SHP77 (cell line): ENCODE measurements at regions not wholly inside any gene's neighbourhood (a gene's known extent, or its start where the extent isn't known, plus 50 kb on each side); places are given as distances from the start of the nearest gene placed in this dataset.
"Not testable (repeated sequence)": the region's sequence is repeated elsewhere in the genome, so short reads cannot be mapped to it uniquely, and the experiment has no call there.

ENCODE experiments used
- DNase-seq, 2 experiments: peaks; one replicate each; lab custom pipeline; 2025; lab: John Stamatoyannopoulos, UW

DNA sequence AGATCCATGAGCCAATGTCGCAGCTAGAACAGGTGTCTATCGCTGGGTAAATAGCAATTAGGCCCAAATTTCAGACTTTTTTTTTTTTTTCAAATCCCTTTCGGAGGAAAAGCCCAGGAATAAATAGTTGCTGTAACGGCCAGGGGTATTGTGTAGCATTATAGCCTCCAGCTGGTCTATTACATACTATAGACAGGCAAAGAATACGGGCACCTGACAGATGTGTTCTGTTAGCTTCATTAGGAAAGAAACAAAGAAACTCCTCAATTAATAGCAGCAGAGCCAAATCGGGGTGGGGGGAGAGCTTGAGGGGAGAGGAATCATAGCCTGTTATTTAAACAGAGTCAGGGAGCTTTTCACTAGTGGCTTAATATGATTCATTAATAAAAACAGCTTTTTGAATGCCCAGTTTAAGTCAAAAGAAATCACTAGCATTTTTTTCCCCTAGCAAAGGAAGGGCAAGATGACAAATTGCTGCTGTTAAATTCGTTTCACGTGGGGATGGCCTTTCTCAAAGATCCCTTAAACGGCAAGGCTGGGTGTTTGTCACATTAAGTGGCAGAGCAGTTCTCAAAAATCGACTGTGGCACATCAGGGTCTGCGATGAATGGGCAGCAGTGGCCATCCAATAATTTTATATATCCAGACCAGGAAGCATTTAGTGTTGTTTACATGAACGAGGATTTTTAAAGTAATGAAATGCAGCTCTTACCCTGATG is 139.4 kb downstream of the ID4 start:
- no peak for DNase-seq

DNA sequence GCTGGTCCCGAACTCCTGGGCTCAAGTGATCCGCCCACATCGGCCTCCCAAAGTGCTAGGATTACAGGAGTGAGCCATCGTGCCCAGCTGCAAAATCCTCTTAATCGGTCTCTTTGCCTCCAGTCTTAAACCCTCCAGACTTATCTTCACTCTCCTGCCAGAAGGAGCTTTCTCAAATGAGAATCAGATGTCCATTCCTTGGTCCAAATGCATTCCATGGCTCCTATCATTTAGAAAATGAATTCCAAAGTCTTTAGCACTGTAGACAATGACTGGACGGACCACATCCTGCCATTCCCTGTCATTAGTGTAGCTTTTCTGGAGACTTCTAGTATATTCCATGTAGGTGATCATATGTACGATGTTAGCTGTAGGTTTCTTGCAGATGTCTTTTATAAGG is 141.9 kb downstream of the ID4 start:
- no peak for DNase-seq

DNA sequence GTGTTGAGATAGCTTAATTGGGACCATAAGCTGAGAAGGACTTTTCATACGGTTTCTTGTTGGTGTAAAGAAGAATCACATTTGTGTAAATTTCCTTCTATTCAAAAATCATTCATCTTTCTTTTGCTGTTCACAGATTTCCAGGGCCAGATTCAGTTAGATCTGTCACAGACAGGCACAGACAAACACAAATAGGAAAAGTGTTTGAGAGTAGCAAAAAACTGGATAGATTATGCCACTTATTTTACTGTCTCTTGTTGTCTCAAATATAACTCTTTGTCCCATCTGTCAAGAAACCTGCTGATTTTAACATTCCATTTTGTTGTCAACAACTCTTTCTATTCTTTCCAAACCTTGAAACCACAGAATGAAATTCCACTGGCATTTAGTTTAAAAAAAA is 142.8 kb downstream of the ID4 start:
- no peak for DNase-seq

- DNase-seq: no peak
Observed at GRCh38 chr6:19983374-19983773, 146.2 kb downstream of the ID4 start.

- no peak for DNase-seq
Observed at GRCh38 chr6:19986691-19987438, 149.7 kb downstream of the ID4 start.

- DNase-seq: no peak
Observed at GRCh38 chr6:19988555-19988954, 151.4 kb downstream of the ID4 start.

DNA sequence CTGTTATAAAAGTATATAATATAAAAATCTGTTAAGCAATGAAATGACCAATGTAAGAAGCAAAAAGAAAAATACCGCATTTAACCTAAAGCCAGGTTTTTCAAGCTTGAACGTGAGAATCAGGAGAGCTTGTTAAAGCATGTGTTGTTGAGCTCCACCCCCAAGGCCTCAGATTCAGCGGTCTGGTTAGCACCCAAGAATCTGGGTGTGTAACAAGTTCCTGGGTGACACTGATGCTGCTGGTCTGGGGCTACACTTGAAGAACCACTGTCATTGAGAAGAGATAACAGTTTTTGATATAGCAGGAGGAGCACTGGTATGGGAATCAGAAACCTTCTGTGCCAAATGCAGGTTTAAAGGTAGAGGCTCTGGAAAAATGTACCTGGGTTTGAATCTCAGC is 154.0 kb downstream of the ID4 start:
- no peak for DNase-seq

DNA sequence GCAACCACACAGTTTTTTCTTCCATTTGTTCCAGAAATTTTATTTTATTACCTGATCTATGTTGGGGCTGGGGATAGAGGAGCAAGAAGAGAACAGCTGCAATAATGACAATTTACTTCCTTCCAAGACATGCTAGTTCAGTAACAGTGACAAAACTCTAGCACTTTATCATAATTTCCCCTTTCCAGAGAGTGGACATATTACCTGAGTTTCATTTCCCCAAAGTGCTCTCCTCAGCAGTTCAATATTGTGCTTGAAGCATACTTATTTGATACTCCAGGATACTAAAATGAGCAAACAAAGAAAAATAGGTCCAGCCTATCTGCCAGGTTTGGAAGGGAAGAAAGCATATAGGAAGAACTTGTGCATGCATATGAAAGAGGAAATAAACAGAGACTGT is 157.7 kb downstream of the ID4 start:
- no peak for DNase-seq

- DNase-seq: no peak
Observed at GRCh38 chr6:19995575-19996257, 158.5 kb downstream of the ID4 start.

DNA sequence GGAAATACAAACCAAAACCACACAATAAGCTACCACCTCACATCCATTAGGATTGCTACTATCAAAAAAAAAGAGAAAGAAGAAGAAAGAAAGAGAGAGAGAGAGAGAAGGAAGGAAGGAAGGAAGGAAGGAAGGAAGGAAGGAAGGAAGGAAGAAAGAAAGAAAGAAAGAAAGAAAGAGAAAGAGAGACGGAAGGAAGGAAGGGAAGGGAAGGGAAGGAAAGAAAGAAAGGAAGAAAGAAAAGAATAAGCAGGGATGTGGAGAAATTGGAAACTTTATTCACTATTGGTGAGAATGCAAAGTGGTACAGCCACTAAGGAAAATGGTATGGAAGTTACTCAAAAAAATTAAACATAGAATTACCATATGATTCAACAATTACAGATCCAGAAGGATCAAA is 159.9 kb downstream of the ID4 start:
- DNase-seq: no peak

GRCh38 chr6:19998541-19998940 is 161.4 kb downstream of the ID4 start:
- no peak for DNase-seq

GRCh38 chr6:19999319-20000191 is 162.4 kb downstream of the ID4 start:
- peak in 1 of 2 experiments; percentile 14 for DNase-seq

- no peak for DNase-seq
Observed at GRCh38 chr6:20001286-20001685, 164.1 kb downstream of the ID4 start.

- no peak for DNase-seq
Observed at GRCh38 chr6:20006037-20006436, 168.9 kb downstream of the ID4 start.

DNA sequence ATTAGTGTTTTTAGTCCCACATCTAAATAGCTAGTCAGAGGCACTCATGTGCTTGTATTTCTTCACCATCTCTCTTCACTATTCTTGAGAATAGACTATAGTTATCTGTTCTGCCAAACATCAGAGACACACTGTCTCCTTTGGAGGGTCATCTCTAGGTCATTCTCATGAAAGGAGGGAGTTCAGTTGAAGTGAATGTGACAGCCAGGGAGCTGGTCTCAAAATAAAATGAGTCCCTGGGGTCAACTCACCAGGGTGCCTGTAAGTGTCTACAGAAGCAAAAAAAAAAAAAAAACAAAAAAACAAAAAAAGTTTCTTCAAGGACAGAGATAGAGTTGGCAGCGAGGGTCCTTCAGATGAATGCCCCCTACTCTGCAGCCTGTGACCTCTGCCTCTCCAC is 171.0 kb downstream of the ID4 start:
- DNase-seq: no peak

DNA sequence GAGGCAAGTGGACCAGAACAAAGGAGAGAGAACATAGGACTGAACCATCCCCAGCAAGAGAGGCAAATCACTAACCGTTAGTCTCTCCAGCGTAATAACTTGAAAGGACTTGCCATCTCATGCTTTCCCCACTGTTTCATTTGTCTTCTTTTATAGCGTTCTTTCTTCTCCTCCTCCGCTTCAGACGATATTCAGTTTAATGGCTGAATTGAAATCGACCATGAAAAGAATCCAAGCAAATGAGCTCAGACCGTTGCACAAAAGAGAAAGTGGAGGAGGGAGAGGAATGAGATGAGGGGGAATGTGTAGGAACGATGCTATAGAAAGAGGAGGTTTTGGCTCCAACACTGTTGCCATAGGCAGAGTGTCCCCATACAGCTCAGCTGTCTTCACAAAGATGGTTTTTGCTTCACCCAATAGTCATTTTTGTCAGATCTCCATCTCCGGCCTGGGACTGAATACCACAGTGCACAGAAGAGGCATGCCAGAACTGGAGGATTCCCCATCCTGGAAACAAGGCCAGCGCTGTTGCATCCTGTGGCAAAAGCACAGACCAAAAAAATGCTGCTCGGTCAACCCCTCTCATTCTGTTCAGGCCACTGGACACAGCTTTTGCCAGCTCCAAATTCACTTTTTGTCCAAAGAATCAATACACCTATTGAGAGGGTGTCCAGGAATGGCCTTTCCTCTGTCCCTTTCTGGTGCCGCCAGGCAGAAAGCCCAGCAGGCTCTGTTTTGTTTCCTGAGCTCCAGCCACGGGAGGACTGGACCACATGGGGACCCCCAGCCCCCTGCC is 176.1 kb downstream of the ID4 start:
- no peak for DNase-seq

DNA sequence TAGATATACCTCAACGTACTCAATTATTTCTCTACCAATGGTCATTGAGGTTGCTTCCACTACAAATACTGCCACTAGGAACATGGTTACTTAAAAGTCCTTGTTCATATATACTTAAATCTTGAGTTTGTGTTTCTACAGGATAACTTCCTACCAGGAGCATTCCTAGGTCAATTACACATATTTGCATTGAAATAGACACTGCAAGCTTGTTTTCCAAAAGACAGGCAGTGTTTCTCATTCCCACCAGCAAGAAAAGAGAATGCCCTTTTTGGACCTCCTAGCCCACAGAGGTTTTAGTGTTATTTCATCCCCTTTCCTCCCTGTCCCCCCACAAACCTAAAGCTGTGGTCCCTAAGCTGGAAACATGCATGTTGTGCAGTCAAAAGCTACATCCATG is 177.3 kb downstream of the ID4 start:
- no peak for DNase-seq

- no peak for DNase-seq
Observed at GRCh38 chr6:20020526-20020925, 183.4 kb downstream of the ID4 start.

DNA sequence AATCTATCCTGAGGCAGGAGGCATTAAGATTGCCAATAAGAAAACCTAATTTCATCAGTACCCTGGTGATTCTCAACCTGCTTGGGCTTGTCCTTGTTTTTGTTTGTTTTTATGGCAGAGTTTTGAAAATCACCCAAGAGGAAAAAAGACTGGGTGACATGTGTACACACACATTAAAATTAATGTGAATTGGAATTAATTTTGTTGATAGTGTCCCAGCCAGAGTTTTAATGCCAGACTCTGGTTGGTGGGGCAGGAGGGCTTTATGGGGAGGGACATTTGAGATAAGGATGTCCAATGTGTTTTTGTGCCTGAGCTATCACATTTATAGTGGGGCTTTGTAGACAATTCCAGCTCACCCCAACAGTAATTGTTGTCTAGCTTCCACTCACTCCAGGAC is 184.6 kb downstream of the ID4 start:
- DNase-seq: no peak

- not testable (repeated sequence) for DNase-seq
Observed at GRCh38 chr6:20023549-20024315, 186.6 kb downstream of the ID4 start.

GRCh38 chr6:20024316-20024673 is 187.1 kb downstream of the ID4 start:
- DNase-seq: no peak
